ENCODE measurements at regions not wholly inside any gene's neighbourhood (a gene's known extent, or its start where the extent isn't known, plus 50 kb on each side); places are given as distances from the start of the nearest gene placed in this dataset.
"Not testable (repeated sequence)": the region's sequence is repeated elsewhere in the genome, so short reads cannot be mapped to it uniquely, and the experiment has no call there.

DNA sequence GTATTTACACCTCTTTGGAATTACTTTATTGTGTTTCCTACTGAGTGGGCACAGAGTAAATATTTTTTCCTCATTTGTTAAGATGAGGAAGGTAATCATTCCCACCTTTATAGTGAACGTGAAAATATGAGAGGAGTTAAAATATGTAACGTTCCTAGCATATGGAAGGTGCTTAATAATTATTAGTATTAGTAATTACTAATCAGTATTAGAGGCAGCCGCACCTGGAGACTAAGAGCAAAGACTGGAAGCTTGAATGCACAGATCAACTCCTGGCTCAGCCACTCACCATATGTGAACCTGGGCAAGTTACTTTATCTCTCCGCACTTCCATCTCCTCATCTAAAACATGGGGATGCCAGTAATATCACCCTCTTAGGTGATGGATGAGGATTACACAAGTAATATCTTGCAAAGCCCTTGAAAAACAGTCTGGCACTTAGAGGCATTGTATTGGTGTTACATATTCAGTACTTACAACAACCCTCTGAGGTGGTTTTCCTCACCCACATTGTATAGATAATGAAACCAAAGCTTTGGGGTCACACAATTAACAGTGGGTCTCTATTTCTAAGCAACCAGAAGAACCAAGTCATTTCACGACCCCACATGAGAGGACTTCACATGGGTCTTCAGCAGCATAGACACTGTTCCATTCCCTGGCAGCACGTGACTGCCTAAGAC lies 100.3 kb upstream of the KCTD1 start:
- no peak overlapping the region for H3K27ac Mint-ChIP-seq
- no peaks in the 10 kb centered on the region for H3K36me3 Mint-ChIP-seq
- no peak overlapping the region for H3K4me3 Mint-ChIP-seq
- no peaks in the 10 kb centered on the region for H3K4me1 Mint-ChIP-seq
- peaks cover 0 to 1% (median 0%) of the 10 kb centered on the region in 6 donors for H3K9me3 Mint-ChIP-seq
- H3K27me3 Mint-ChIP-seq (ENCODE audit: low read depth in 3 of 3): peaks cover 7 to 10% (median 9%) of the 10 kb centered on the region in 3 donors
- no peak for DNase-seq

DNA sequence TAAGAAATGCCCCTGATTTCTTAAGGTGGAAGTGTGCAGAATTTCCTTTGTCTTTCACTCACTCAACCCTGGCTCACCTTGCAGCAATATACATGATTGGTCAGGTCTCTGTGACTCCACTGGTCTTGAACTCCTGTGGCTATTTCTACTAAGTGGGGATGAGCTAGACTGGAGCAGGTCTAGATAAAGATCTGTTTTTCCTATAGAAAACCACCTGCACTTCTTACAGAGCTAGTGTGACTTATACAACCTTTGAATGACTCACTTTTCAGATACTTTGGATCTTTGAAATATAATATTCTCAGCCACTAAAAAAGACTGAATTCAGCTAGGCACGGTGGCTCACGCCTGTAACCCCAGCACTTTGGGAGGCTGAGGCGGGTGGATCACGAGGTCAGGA lies 98.5 kb upstream of the KCTD1 start:
- DNase-seq: no peak
- Mint-ChIP-seq H3K27me3 (ENCODE audit: low read depth in 3 of 3) (peaks cover 7 to 9% (median 7%) of the 10 kb centered on the region in 3 donors), H3K9me3 (peaks cover 0 to 1% (median 0%) of the 10 kb centered on the region in 6 donors), H3K4me1 (no peaks in the 10 kb centered on the region), H3K4me3 (no peak overlapping the region), H3K36me3 (no peaks in the 10 kb centered on the region), H3K27ac (no peak overlapping the region)

DNA sequence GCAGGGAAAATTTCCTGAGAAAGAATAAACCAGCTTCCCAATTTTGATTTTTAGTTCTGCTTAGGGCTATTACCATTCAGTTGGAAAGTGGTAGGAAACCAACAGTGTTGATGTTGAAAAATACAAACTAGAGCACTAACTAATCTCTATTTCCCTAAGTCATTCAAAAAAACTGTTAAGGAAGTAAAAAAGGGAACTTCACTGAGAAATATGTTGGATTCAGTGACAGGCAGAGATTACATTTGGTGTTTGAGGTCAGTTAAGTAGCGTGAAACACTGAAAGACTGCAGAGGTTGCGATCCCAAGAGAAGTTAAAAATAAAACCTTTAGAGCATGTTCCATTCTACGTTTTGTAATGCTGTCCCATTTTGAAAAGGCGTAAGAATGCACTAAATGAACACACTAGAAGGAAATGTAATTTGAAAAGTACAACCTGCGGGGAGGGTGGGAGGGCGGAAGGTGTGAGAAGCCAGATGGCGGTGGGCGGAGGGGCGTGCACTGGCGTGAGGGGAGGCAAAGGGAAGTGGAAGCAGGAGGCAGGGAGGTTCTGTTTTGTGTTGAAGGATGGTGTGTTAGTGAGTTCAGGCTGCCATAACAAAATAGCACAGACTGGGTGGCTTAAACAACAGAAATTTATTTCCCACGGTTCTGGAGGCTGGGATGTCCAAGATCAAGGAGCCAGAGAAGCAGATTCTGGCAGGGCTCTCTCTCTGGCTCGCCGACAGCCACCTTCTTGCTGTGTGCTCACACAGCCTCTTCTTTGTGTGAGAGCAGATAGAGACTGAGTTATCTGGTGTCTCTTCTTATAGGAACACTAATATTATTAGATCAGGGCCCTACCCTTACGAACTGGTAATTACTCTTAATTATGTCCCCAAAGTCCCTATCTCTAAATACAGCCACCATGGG lies 94.3 kb upstream of the KCTD1 start:
- Mint-ChIP-seq H3K4me3 (no peak overlapping the region), H3K36me3 (no peaks in the 10 kb centered on the region), H3K27ac (peak overlapping the region in 1 of 6 donors; percentile 65), H3K27me3 (ENCODE audit: low read depth in 3 of 3) (peaks cover 5 to 10% (median 5%) of the 10 kb centered on the region in 3 donors), H3K9me3 (no peaks in the 10 kb centered on the region), H3K4me1 (no peaks in the 10 kb centered on the region)
- no peak for DNase-seq

DNA sequence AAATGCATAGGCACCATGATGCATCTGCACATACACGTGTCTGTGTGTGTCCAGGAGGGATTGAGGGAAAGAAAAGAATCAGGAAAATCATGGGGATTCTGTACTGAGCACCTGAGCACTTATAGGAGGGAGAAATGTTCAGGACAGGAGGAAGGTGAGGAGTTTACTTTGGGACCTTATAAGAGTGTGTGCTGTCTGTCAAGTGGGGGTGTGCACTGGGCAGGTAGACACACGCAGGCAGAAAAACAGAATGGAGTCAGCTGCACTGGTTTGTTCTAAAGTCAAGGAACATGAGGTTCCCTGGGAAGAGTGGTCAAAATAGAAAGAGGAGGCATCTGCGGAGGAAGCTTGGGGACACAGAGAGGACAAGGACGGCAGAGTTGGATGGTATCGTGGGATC lies 92.2 kb upstream of the KCTD1 start:
- no peaks in the 10 kb centered on the region for H3K4me1 Mint-ChIP-seq
- DNase-seq: no peak

DNA sequence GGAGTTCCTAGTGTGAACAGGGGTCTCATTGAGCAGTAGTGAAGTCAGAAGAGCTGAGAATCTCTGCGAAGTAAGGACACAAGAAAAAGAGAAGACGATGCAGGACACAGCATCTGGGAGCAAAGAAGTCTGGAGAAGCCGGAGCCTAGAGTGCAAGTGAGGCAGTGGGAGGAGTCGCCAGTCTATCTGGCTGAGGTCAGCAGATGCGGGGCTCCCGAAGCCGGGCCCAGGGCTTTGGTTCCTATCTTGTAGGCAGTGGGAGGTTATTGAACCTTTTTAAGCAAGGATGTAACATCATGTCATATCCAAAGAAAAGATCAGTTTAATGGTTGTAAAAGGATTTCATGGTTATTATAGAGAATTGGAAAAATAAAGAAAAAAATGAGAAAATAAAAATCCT lies 90.8 kb upstream of the KCTD1 start:
- no peak for DNase-seq
- peaks cover 3 to 7% (median 7%) of the 10 kb centered on the region in 3 donors for H3K27me3 Mint-ChIP-seq (ENCODE audit: low read depth in 3 of 3)
- H3K27ac Mint-ChIP-seq: no peak overlapping the region
- H3K36me3 Mint-ChIP-seq: no peaks in the 10 kb centered on the region
- no peaks in the 10 kb centered on the region for H3K4me1 Mint-ChIP-seq
- no peaks in the 10 kb centered on the region for H3K9me3 Mint-ChIP-seq
- no peak overlapping the region for H3K4me3 Mint-ChIP-seq

More for the DNA sequence above, 92.2 kb upstream of the KCTD1 start:
- Mint-ChIP-seq H3K36me3 (no peaks in the 10 kb centered on the region), H3K27ac (no peak overlapping the region), H3K27me3 (ENCODE audit: low read depth in 3 of 3) (peaks cover 3 to 9% (median 7%) of the 10 kb centered on the region in 3 donors), H3K9me3 (no peaks in the 10 kb centered on the region), H3K4me3 (no peak overlapping the region)

DNA sequence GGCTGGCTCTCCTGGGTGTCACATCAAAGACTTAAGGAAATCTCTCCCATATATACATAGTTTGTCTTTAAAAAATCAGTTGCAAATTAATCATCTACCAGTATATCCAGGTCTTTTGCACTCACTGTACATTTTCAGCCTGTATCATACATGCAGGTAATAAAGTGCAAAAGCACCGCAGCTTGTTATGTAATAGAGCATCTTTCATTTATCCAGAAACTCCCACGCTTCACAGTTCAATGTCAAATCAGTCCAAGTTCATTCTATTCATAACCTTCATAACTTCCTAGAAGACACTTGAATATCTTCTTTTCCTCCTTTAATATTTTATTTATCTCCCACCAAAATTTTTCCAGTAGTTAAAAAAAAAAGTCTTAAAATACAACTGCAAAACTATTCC lies 89.6 kb upstream of the KCTD1 start:
- Mint-ChIP-seq H3K27me3 (ENCODE audit: low read depth in 3 of 3) (peaks cover 3 to 7% (median 4%) of the 10 kb centered on the region in 3 donors), H3K9me3 (no peaks in the 10 kb centered on the region), H3K4me1 (no peaks in the 10 kb centered on the region), H3K36me3 (no peaks in the 10 kb centered on the region), H3K27ac (no peak overlapping the region), H3K4me3 (no peak overlapping the region)
- DNase-seq: no peak

DNA sequence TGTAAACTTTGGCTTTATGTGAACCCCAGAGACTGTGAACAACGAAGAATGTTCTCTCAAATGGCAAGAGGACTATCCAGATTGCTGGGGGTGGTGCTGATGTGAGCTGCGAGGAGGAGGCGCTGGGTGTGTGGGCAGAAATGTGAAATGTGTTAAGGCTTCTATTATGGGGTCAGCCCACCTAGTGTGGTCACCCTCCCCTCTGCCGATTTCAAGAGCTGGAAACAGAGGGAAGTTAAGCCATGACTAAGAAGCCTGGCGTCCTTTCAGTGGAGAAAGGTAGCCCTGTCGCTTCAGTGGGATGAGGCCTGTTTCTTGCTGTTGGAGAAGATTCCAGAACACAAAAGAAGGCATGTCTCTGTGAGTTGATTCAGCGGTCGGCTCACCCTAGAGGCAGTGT lies 89.0 kb upstream of the KCTD1 start:
- Mint-ChIP-seq H3K27ac (no peak overlapping the region), H3K4me1 (no peaks in the 10 kb centered on the region), H3K9me3 (no peaks in the 10 kb centered on the region), H3K36me3 (no peaks in the 10 kb centered on the region), H3K4me3 (no peak overlapping the region), H3K27me3 (ENCODE audit: low read depth in 3 of 3) (peaks cover 0 to 7% (median 4%) of the 10 kb centered on the region in 3 donors)
- DNase-seq: no peak

DNA sequence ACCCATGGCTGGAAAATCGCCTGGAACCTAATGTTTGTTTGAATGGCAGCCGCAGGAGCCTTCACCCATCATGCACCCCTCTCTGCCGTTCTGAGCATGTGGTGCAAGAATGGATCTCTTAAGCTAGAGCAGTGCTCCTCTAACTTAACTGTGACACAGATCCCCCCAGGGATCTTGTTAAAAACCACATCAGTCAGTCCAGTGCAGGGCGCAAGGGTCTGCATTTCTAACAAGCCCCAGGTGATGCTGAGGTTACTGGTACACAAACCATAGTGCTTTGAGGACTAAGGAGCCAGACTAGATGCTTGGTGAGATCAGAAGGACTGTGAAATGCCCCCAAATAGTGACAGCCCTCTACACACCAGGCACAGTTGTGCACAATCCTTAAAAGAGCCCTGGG lies 87.1 kb upstream of the KCTD1 start:
- H3K27ac Mint-ChIP-seq: no peak overlapping the region
- H3K4me1 Mint-ChIP-seq: no peaks in the 10 kb centered on the region
- H3K9me3 Mint-ChIP-seq: no peaks in the 10 kb centered on the region
- no peaks in the 10 kb centered on the region for H3K36me3 Mint-ChIP-seq
- H3K27me3 Mint-ChIP-seq (ENCODE audit: low read depth in 3 of 3): peaks cover 0 to 7% (median 2%) of the 10 kb centered on the region in 3 donors
- no peak overlapping the region for H3K4me3 Mint-ChIP-seq
- DNase-seq: no peak

DNA sequence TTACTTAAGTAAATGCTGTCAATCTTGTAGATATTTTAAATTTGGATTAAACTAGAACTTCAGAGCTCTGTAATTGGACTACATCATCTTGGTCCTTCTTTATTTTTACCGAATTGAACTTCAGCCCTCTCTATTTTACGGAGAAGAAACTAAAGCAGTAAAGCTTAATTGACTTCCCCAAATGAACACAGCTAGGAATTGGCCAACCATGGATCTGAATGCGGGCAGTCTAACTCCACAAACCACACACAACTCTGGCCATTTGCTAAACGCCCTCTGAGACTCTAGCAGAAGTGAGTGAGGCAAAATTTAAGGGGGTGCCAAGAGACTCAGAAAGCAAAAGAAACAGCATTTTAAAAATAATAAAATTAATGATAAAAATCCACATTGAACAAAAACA lies 86.3 kb upstream of the KCTD1 start:
- no peaks in the 10 kb centered on the region for H3K36me3 Mint-ChIP-seq
- H3K27me3 Mint-ChIP-seq (ENCODE audit: low read depth in 3 of 3): peaks cover 0 to 7% (median 2%) of the 10 kb centered on the region in 3 donors
- no peaks in the 10 kb centered on the region for H3K9me3 Mint-ChIP-seq
- no peak overlapping the region for H3K4me3 Mint-ChIP-seq
- no peak for DNase-seq
- H3K4me1 Mint-ChIP-seq: no peaks in the 10 kb centered on the region
- H3K27ac Mint-ChIP-seq: no peak overlapping the region

DNA sequence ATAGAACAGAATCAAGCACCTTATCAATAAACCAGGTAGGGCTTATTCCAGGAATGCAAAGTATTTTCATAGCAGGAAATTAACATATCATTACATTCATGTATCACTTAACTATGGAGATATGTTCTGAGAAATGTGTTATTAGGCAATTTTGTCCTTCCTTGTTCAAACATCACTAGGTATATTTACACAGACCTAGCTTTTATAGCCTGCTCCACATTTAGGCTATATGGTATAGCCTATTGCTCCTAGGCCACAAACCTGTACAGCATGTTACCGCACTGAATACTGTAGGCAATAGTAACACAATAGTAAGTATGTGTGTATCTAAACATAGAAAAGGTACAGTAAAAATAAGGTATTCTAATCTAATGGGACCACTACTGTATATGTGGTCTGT lies 82.8 kb upstream of the KCTD1 start:
- Mint-ChIP-seq H3K4me3 (no peak overlapping the region), H3K4me1 (no peaks in the 10 kb centered on the region), H3K36me3 (no peaks in the 10 kb centered on the region), H3K9me3 (peaks cover 0 to 3% (median 0%) of the 10 kb centered on the region in 6 donors), H3K27ac (no peak overlapping the region), H3K27me3 (ENCODE audit: low read depth in 3 of 3) (peaks cover 0 to 7% (median 2%) of the 10 kb centered on the region in 3 donors)
- no peak for DNase-seq

DNA sequence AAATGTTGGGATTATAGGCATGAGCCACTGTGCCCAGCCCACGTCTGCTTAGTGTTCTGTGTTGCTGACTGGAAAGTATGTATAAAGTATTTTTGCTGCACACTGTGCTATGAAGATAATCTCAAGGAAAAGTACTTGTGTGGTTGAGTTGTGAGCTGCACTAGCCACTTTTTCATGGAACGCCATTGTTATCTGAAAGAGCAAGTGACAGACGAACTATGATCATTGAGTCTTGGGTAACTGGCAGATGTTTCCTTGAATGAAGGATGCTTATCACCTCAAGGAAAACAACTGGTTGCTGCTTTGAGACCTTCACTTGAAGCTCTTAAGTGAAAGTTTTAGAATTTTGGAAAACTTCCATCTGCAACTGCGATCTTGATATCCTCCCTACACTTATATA lies 82.2 kb upstream of the KCTD1 start:
- H3K4me3 Mint-ChIP-seq: no peak overlapping the region
- no peaks in the 10 kb centered on the region for H3K4me1 Mint-ChIP-seq

DNA sequence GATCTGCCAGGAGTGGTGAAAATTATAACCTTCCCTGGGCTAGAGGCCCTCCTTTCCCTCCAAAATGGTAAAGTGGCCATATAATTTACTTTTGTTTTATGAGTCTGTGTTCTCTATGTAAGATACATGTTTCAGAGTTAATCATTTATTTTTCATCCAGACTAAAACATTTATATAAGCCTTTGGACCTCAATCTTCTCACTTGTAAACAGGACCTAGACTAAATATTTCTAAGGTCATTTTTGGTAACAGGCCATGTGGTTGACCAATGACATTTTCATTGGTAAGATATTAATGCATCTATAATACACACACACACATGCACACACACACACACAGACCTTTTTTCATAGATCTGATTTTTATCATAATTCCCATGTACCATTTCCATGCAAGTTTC lies 79.7 kb upstream of the KCTD1 start:
- Mint-ChIP-seq H3K4me3 (no peak overlapping the region), H3K4me1 (no peaks in the 10 kb centered on the region), H3K9me3 (peaks cover 0 to 14% (median 5%) of the 10 kb centered on the region in 6 donors), H3K27me3 (ENCODE audit: low read depth in 3 of 3) (peaks cover 0 to 5% (median 0%) of the 10 kb centered on the region in 3 donors), H3K36me3 (no peaks in the 10 kb centered on the region), H3K27ac (no peak overlapping the region)
- DNase-seq: no peak

More for the DNA sequence above, 82.2 kb upstream of the KCTD1 start:
- Mint-ChIP-seq H3K36me3 (no peaks in the 10 kb centered on the region), H3K9me3 (peaks cover 0 to 4% (median 0%) of the 10 kb centered on the region in 6 donors), H3K27me3 (ENCODE audit: low read depth in 3 of 3) (peaks cover 0 to 5% (median 2%) of the 10 kb centered on the region in 3 donors), H3K27ac (no peak overlapping the region)
- no peak for DNase-seq

DNA sequence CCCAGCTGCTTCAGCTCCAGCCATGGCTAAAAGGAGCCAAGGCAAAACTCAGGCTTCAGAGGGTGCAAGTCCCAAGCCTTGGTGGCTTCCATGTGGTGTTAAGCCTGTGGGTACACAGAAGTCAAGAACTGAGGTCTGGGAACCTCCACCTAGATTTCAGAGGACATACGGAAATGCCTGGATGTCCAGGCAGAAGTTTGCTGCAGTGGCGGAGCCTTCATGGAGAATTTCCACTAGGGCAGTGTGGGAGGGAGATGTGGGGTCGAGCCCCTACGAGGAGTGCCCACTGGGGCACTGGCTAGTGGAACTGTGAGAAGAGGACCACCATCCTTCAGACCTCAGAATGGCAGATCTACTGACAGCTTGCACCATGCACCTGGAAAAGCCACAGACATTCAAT lies 76.1 kb upstream of the KCTD1 start:
- H3K27ac Mint-ChIP-seq: no peak overlapping the region
- no peak for DNase-seq
- H3K27me3 Mint-ChIP-seq (ENCODE audit: low read depth in 3 of 3): peaks cover 0 to 3% (median 3%) of the 10 kb centered on the region in 3 donors

DNA sequence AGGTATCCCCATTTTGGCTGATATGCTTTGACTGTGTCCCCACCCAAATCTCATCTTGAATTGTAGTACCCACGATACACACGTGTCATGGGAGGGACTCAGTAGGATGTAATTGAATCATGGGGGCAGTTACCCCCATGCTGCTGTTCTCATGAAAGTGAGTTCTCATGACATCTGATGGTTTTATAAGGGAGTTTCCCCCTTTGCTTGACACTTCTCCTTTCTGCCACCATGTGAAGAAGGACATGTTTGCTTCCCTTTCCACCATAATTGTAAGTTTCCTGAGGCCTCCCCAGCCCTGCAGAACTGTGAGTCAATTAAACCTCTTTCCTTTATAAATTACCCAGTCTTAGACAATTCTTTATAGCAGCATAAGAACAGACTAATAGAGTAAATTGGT lies 75.0 kb upstream of the KCTD1 start:
- H3K36me3 Mint-ChIP-seq; H3K27me3 Mint-ChIP-seq (ENCODE audit: low read depth in 3 of 3): not testable (repeated sequence)

More for the DNA sequence above, 76.1 kb upstream of the KCTD1 start:
- Mint-ChIP-seq H3K9me3 (peaks cover 0 to 14% (median 6%) of the 10 kb centered on the region in 6 donors), H3K4me1 (no peaks in the 10 kb centered on the region), H3K4me3 (no peak overlapping the region), H3K36me3 (no peaks in the 10 kb centered on the region)

More for the DNA sequence above, 75.0 kb upstream of the KCTD1 start:
- not testable (repeated sequence) for H3K27ac Mint-ChIP-seq, H3K4me1 Mint-ChIP-seq, DNase-seq, H3K4me3 Mint-ChIP-seq
- peaks cover 0 to 14% (median 6%) of the 10 kb centered on the region in 6 donors for H3K9me3 Mint-ChIP-seq

Data from immature natural killer cell (primary cell).